Stimulated activated CD4-positive, alpha-beta T cell treated with anti-CD3 and anti-CD28 coated beads, Interleukin-1b, Interleukin-23, amount 100 ng/mL, for 24 hours (primary cell): ENCODE measurements at regions not wholly inside any gene's neighbourhood (a gene's known extent, or its start where the extent isn't known, plus 50 kb on each side); places are given as distances from the start of the nearest gene placed in this dataset.
"Not testable (repeated sequence)": the region's sequence is repeated elsewhere in the genome, so short reads cannot be mapped to it uniquely, and the experiment has no call there.

Source experiments
- DNase-seq, 4 experiments: peaks; one replicate each; pipeline ENCODE4 v3.0.0-alpha.2; 2020; ENCODE audit warnings: low read depth in 4 of 4, low spot score in 1 of 4

DNA sequence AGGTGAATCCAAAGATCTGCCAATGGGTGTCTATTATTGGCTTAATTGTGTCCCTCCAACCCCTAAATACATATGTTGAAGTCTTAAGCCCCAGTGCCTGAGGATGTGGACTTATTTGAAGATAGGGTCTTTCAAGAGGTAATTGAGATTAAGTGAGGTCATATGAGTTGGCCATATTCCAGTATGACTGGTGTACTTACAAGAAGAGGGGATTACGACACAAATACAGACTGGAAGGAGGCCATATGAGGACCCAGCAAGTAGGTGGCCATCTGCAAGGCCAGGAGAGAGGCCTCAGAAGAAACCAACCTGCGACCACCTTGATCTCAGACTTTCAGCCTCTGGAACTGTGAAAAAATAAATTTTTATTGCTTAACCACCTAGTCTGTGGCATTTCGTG, 121.1 kb upstream of the FN1 start:
- DNase-seq, result no peak

- no peak for DNase-seq
These were observed 119.0 kb upstream of the FN1 start for GRCh38 chr2:215554689-215555498.

DNA sequence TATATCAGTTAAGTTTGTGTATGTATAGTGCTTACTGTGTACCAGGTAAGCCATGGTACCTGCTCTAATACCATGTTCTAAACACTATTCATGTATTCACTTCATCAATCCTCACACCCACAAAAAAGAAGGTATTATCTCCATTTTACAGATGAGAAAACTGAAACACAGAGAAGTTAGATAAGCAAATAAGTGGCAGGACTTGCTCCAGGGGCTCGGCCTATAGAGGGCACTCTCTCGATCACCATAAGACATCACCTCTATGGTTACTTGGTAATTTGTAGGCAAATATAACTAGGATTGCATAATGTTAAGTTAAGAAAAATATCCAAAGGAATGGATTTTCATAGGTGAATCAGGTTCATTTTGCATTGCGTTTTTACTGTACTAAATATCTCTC, 118.1 kb upstream of the FN1 start:
- no peak for DNase-seq

- DNase-seq, result no peak
These were observed 116.3 kb upstream of the FN1 start for GRCh38 chr2:215552144-215552580.

GRCh38 chr2:215550331-215550730, 114.5 kb upstream of the FN1 start:
- no peak for DNase-seq

DNA sequence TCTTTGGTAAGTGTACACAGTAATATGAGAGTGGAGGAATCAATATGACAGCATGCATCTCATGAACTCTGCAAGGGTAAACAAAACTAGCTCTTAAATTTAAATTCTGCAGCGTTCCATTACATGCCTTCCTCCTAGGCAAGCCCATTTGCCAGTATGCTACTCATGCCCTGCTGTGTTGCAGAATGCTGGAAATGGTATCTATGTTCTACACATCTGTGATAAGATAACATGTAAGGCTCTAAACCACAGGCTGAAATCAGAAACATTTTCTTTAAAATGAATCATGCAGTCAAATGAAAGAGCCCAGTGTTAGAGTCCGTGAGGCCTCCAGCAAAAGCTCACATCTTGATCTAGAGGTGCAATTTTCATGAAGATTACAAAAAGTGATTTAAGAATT, 112.8 kb upstream of the FN1 start:
- DNase-seq, result no peak

GRCh38 chr2:215542690-215543089, 106.8 kb upstream of the FN1 start:
- DNase-seq, result no peak

GRCh38 chr2:215540658-215541057, 104.8 kb upstream of the FN1 start:
- no peak for DNase-seq

DNA sequence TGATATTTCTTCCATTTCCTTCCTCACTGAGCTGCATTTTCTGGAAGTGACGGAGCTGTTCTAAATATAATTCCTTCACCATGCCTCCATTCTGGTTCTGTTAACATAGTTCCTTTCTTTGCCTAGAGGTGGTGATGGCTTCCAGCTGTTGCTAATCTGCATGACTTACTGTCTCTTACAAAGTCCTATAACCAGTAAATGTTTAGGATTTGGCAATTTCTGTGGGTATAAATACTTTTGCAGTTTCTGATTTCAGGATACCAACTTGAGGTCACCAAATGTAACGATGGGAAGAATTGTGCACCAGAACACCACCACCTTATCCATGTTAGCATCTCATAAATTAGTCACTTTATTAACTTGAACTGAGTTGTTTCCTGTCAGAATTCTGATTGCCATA, 101.7 kb upstream of the FN1 start:
- no peak for DNase-seq

GRCh38 chr2:215536510-215536909, 100.6 kb upstream of the FN1 start:
- no peak for DNase-seq

DNA sequence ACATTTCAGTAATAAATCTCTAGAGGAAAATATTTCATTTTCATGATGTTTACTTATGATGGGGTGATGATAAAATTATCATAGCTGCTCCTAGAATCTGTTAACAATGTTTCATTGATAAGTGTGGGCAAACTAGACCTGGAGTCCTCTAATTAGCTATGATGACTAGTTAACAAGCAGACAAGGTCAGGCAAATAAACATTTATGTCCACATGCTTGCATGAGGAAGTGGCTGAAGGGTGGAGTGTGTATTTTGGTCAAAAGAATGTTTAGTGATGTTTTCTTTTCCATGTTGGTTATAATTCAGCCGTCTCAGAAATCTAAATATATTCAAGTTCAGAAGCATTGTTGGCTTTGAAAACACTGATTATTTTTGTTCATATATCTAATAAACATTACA, 99.9 kb upstream of the FN1 start:
- DNase-seq, result no peak

DNA sequence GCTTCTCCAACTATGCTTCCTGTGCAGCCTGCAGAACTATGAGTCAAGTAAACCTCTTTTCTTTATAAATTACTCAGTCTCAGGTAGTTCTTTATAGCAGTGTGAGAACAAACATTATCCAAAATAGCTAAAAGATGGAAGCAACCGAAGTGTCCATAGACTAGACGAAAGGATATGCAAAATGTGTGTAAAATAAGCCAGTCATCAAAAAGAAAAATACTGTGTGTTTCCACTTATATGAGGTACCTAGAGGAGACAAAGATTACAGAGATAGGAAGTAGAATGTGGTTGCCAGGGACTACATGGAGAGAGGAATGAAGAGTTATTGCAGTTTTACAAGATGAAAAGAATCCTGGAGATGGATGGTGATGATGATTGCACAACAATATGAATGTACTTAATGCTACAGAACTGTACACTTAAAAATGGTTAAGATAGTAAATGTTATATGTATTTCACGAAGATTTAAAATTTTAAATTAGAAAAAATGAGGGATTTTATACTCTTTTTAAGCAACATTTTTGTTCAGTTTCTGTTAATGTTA, 99.3 kb upstream of the FN1 start:
- DNase-seq, result no peak

DNA sequence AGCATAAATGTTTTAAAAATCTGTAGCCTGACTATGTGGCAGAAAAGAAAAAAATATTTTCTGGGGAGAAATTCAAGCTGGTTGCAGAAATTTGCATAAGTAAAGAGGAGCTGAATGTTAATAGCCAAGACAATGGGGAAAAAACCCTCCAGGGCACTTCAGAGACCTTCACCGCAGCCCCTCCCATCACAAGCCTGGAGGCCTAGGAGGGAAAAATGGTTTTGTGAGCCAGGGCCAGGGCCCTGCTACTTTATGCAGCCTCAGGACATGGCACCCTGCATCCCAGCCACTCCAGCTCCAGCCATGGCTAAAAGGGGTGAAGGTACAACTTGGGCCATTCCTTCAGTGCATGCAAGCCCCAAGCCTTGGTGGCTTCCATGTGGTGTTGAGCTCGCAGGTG, 97.8 kb upstream of the FN1 start:
- DNase-seq, result not testable (repeated sequence)

DNA sequence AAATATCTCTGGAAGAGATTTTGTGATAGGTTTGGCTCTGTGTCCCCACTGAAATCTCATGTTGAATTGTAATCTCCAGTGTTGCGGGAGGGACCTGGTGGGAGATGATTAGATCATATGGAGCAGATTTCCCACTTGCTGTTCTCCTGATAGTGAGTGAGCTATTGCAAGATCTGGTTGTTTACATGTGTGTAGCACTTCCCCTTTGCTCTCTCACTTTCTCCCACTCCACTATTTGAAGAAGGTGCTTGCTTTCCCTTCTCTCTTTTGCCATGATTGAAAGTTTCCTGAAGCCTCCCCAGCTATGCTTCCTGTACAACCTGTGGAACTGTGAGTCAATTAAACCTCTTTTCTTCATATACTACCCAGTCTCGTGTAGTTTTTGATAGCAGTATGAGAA, 97.0 kb upstream of the FN1 start:
- no peak for DNase-seq

GRCh38 chr2:215531284-215531683, 95.4 kb upstream of the FN1 start:
- no peak for DNase-seq

DNA sequence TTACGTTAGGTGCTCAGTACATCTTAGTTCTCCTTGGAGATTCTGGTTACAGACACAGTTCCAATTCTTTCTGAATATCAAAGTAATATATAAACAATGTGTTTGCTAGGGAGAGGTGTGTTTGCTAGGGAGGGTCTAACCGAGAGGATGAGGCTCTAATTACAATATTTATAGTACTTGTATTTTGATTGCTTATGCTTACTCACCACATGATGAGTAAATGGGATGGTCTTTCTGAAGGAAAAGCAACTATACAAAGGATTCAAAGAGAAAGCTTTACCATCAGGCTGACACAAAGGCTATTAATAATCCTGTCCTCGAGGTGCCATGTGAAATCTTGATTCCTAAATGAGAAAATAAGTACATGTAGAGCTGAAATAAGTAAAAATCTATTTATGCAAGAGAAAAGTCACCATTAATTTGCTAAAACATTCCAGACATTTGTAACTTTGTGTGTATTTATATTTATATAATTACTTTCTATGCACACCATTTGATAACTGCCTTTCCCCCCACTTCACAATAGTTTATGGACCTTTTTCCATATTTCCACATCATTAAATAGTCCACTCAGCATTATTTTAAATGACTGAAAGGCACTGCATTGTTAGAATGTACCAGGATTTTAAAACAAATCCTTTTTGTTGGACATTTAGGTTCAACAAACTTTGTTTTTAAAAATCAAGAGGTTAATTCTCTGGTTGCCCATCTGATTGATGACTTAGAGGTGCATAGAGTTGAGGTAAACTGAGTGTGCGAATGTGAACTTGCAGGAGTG, 94.5 kb upstream of the FN1 start:
- DNase-seq, result no peak

- no peak for DNase-seq
These were observed 93.4 kb upstream of the FN1 start for GRCh38 chr2:215529271-215529670.

DNA sequence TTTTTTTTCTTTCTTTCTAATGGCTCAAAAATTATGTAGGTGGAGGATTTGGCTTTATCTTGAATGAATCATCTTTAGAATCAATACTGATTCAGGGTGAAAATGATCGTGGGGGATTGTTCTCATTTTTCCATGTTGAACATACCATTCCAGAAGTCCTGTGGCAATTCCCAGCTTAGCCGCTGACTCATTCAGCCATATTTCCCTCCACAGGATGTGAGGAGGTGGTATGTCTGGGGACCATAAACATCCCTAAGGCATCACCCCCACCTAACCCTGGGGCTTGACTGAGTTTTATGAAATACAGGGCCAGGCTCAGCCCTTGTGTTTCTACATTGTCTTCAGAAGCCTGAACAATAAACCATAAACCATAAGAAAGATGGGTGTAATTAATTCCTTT, 92.7 kb upstream of the FN1 start:
- DNase-seq, result no peak

GRCh38 chr2:215527736-215528135, 91.9 kb upstream of the FN1 start:
- DNase-seq, result no peak

DNA sequence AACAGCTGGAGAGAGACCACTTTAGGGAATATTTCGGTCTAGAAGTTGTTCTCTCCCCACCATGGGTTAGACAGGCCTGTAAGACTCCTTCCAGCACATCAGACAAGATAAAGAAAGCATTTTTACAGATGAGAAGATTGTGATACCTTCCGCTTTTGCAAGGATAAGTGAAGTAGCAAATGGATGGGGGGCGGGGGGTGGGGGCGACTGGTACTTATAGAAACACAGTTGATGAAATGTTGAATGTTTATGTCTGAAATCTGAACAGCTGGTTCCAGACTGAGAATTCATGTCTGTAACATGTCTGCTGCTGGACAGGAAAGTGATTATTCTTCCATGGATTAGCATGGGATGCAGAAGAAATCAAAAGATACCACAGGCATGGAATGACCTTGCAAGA, 90.5 kb upstream of the FN1 start:
- DNase-seq, result no peak

GRCh38 chr2:215522237-215522636, 86.4 kb upstream of the FN1 start:
- no peak for DNase-seq

DNA sequence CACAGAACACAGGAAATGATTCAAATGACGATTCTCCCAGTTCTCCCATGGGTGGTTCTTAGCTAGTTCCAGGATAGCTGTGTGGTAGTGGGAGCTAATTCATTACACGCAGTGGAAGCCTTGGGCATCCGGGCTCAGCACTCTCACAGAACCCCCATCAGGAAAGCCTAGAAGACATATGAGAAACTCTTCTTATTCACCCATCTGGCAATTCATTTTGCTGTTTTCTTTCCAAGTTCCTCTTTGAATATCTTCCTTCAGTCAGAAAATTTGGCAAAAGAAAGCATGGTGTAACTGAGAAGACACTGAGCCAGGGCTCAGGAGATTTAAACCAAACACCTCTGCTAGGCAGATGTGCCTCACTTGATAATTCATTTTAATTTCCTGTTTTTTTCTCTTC, 85.2 kb upstream of the FN1 start:
- no peak for DNase-seq
